GM12891 (cell line): ENCODE measurements at regions not wholly inside any gene's neighbourhood (a gene's known extent, or its start where the extent isn't known, plus 50 kb on each side); places are given as distances from the start of the nearest gene placed in this dataset.
"Not testable (repeated sequence)": the region's sequence is repeated elsewhere in the genome, so short reads cannot be mapped to it uniquely, and the experiment has no call there.

Experiments used
- DNase-seq: peaks from one replicate; pipeline ENCODE4 v3.0.0; 2011; ENCODE audit warnings: low spot score; ENCODE audit not compliant: insufficient read length
- FAIRE-seq: peaks from 2 replicates; lab custom pipeline; 2011; peaks lifted over from hg19 to GRCh38; lab: Jason Lieb, UNC
- PAX5 ChIP-seq: IDR thresholded peaks from 2 replicates; pipeline ENCODE4 v1.6.1; 2011; ENCODE audit warnings: low read length, moderate library complexity, mild to moderate bottlenecking; ENCODE audit not compliant: insufficient read depth, severe bottlenecking
- POLR2A ChIP-seq: IDR thresholded peaks from 2 replicates; pipeline ENCODE4 v1.6.1; 2011; ENCODE audit warnings: low read depth, low read length, control low read depth
- POLR2AphosphoS5 ChIP-seq: IDR thresholded peaks from 2 replicates; pipeline ENCODE4 v1.6.1; 2011; ENCODE audit warnings: low read depth, low read length, control low read depth
- POU2F2 ChIP-seq: IDR thresholded peaks from 2 replicates; pipeline ENCODE4 v1.6.1; 2011; ENCODE audit warnings: low read depth, mild to moderate bottlenecking, control low read depth, low read length, moderate library complexity
- SPI1 ChIP-seq: IDR thresholded peaks from 2 replicates; pipeline ENCODE4 v1.6.1; 2011; ENCODE audit warnings: low read depth, low read length, control low read depth
- TAF1 ChIP-seq: IDR thresholded peaks from 2 replicates; pipeline ENCODE4 v1.6.1; 2011; ENCODE audit warnings: low read depth, low read length, control low read depth

DNA sequence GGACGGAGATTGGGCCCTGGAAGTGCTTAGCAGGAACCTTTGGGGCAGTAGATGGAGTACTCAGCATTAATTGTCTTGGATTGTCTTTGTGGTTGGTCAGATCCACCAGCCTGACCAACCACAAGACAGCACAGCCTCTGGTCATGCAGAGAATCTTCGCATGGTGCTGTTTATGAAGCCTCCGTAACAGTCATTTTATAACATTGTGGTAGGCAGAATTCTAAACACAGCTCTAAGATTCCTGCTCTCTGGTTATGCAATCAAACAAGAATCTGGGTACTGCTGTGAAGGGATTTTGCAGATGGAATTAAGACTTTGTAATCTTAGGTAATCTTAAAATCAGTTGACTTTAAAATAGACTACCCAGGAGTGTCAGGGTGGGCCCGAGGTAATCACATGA is 312.2 kb upstream of the GOT2 start:
- no peak for TF ChIP-seq PAX5
- DNase-seq, result no peak
- no peak for FAIRE-seq

DNA sequence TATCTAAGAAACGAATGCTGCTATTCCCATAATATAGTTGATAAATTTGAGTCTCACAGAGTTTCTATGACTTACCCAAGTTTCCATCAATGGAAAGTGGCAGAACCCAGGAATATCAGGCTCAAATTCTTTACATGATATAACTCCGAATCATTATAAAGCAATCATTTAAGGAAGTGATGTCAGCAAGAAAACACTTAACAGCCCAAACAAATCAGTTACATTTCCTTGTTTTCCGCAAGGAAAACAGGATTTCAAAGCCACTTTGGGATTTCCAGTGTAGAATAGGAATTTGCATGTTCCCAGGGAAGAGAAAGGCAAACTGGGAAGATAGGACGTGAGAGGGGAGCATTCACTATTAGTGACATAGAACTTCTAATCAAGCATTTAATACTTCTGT is 311.4 kb upstream of the GOT2 start:
- no peak for FAIRE-seq
- no peak for DNase-seq
- TF ChIP-seq POU2F2 (no peak), SPI1 (no peak), POLR2AphosphoS5 (no peak), TAF1 (no peak), PAX5 (no peak), POLR2A (no peak)

DNA sequence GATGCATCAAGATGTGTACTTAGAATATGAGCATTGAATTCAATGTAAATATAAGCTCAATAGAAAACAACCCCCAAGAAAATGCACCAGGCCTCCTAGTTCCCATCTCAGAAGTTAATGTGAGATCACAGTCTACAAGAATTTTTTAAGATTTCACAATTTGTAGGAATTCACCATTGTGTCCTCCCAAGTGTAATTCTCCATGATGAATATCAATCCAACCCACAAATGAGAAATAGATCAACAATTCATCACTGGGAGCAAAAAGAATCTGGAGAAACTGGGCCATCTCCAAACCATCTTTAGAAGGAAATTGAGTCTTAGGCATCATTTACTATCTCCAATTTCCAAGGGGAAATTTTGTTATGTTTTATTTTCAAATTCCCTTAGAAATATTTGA is 310.5 kb upstream of the GOT2 start:
- DNase-seq (no peak), FAIRE-seq (no peak)
- TF ChIP-seq SPI1, result no peak
- TF ChIP-seq POU2F2, result no peak
- TF ChIP-seq TAF1, result no peak
- TF ChIP-seq PAX5, result no peak
- no peak for TF ChIP-seq POLR2AphosphoS5
- no peak for TF ChIP-seq POLR2A

DNA sequence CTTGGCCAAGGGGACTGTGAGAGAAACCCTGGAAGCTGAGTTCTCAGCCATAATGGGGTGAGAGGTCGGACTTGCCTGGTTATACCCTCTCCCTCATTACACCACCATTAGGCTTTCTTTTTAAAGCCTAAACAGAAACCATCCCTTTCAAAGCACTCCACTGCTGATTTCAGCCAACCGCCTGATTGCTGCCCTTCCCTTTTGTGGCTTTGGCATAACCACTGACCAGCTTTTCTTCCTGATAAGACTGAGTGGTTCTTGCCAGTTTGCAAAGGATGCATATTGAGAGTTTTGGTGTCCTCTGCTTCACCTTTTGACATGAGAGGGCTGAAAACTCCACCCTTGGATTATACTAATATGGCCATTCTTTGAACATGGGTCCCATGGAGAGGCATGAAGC is 308.2 kb upstream of the GOT2 start:
- TF ChIP-seq POLR2A, result no peak
- no peak for TF ChIP-seq SPI1
- TF ChIP-seq PAX5, result no peak
- TF ChIP-seq POLR2AphosphoS5, result no peak
- TF ChIP-seq TAF1, result no peak
- TF ChIP-seq POU2F2, result no peak
- DNase-seq (no peak), FAIRE-seq (no peak)

DNA sequence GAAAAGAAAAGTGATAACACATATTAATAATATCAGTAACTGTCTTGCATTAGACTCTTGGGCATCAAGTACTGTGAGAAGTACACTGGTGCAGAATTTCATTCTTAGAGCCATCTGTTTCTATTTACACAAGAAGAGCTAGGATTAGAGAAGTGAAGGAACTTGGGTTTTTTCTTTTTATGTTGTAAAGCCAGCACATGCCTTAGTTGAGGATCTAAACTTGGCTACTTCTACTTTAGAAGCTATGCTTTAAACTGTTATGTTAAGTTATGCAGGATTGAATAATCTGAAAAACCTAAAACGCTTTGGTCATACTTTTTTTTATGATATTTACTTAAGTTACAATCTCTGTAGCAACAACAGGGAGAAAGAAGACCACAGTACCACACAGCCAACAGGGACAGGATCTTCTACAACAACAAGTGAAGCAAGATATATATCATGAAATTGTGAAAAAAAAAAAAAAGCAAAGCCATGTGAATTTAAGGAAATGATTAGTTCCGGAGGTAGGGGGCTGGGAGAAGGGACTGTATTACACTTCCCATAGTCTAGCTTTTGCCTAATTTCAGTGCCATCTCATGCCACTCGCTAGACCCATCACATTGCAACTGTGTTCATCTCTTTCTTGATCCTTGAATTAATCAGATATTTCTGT is 305.1 kb upstream of the GOT2 start:
- FAIRE-seq (no peak), DNase-seq (no peak)
- TF ChIP-seq TAF1 (no peak), POU2F2 (no peak), POLR2A (no peak), SPI1 (no peak)

DNA sequence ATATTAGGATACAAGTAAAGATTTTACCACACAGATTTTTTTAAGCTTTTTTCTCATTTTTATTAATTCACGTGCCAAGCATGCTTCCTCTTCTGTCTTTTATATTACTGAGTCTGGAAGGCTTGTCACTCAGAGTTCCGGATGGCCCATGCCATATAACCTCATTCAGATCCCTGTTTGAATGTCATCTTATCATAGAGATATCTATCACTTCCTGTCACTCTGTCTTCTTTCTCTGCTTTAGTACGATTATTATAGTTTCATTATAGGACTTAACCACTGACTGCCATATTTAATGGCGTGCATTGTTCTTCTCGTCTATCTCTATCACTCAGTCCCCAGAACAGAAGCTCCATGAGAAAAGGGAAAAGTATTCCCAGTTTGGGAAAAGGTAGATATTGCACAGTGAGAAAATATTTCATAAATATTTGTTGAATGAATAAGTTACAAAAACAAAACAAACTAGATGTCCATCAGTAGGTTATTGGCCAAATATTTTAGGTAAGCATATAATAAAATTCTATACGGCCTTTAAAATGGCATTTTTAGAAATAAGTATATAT is 296.9 kb upstream of the GOT2 start:
- DNase-seq (no peak), FAIRE-seq (no peak)
- TF ChIP-seq SPI1 (no peak), TAF1 (no peak), POLR2AphosphoS5 (no peak), POU2F2 (no peak), POLR2A (no peak), PAX5 (no peak)

DNA sequence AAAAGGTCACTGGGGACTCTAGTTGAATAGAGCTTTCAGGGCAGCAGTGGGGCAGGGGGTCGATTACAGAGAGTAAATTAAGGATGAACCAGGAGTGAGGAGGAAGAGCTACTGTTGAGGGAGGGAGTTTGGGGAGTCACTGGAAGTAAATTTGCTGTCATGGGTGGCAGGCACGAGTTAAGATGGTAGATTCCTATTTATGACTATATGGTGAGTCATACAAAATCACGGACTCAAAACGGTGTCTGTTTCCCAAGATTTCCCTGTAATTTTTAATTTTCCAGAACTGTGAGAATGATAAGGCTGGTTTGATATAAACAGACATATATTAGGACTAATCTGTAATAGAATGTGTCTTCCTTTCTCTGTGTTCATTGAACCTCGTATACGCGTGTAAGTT is 287.6 kb upstream of the GOT2 start:
- no peak for DNase-seq
- TF ChIP-seq TAF1, result no peak
- TF ChIP-seq PAX5, result no peak
- no peak for TF ChIP-seq POU2F2
- TF ChIP-seq SPI1, result no peak
- no peak for TF ChIP-seq POLR2A
- no peak for TF ChIP-seq POLR2AphosphoS5
- FAIRE-seq, result no peak

DNA sequence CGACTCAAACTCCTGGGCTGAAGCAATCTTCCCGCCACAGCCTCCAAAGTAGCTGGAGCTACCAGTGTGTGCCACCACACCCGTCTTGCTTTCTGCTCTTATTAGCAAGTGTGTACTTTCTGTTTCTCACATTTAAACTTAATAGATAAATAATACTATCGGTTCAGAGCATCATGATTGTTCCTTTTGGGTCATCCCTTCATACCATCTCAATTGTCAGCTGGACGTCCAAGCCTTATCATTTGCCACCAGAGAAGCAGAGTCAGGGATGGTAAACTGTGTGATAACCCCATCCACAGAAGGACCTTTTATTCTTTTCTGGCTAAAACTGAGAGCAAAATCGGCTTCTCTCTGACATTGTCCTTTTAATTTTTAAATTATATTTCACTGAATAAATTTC is 279.8 kb upstream of the GOT2 start:
- TF ChIP-seq POLR2A (no peak), TAF1 (no peak), POU2F2 (no peak), SPI1 (no peak)
- no peak for FAIRE-seq

DNA sequence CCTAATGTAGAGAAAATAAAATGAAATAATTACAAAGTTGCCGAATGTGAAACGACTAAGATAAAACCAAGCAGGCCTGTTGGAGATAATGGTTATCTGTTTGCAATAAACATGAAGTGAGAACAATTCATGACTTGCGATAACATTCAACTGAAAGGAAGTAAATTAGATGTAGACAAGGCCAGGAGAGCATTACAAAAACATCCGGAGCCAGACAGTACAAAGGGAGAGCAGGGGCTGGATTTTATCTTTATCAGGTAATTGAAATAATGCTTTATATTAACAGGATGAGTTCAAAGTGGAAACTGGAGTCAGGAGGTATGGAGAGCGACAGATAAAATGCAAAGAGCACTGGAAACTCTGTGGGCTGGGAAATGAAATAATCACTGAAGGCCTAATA is 265.6 kb upstream of the GOT2 start:
- TF ChIP-seq POLR2A, result no peak
- no peak for TF ChIP-seq TAF1
- TF ChIP-seq PAX5, result no peak
- no peak for FAIRE-seq
- no peak for DNase-seq

More for the DNA sequence above, 279.8 kb upstream of the GOT2 start:
- DNase-seq, result no peak

DNA sequence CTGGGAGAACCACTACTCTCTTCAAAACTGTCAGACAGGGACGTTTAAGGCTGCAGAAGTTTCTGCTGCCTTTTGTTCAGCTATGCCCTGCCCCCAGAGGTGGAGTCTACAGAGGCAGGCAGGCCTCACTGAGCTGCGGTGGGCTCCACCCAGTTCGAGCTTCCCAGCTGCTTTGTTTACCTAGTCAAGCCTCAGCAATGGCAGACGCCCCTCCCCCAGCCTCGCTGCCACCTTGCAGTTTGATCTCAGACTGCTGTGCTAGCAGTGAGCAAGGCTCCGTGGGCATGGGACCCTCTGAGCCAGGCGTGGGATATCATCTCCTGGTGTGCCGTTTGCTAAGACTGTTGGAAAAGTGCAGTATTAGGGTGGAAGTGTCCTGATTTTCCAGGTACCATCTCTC is 258.6 kb upstream of the GOT2 start:
- not testable (repeated sequence) for FAIRE-seq, DNase-seq

DNA sequence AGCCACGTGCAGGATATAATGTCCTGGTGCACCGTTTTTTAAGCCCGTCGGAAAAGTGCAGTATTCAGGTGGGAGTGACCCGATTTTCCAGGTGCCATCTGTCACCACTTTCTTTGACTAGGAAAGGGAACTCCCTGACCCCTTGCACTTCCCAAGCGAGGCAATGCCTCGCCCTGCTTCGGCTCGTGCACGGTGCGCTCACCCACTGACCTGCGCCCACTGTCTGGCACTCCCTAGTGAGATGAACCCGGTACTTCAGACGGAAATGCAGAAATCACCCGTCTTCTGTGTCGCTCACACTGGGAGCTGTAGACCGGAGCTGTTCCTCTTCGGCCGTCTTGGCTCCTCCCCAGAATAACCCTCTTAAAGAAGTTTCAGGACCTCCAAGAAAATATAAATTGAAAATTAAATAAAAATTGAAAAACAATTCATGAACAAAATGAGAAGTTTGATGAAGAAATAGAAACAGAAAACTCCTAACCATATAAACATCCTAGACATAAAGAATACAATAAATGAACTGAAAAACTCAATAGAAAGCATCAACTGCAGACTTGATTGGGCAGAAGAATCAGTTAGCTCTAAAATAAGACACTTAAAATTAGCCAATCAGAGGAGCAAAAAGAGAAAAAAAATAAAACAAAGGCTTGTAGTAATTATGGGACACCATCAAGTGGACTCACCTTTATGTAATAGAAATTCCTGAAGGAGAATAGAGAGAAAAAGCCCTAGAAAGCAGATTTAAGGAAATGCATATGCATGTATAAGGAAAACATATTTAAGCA is 249.3 kb upstream of the GOT2 start:
- FAIRE-seq, result not testable (repeated sequence)

More for the DNA sequence above, 249.3 kb upstream of the GOT2 start:
- not testable (repeated sequence) for DNase-seq
